Stimulated activated effector memory CD8-positive, alpha-beta T cell treated with anti-CD3 and anti-CD28 coated beads, Interleukin-12 subunit alpha, Interleukin-12 subunit beta, amount 100 ng/mL, for 72 hours (primary cell): ENCODE measurements at regions not wholly inside any gene's neighbourhood (a gene's known extent, or its start where the extent isn't known, plus 50 kb on each side); places are given as distances from the start of the nearest gene placed in this dataset.
A peak's percentile ranks its signal among the peaks of the same experiment; 100 is the strongest.
"Not testable (repeated sequence)": the region's sequence is repeated elsewhere in the genome, so short reads cannot be mapped to it uniquely, and the experiment has no call there.

Experiments used
- ATAC-seq: fragments of 150-1000 bp; cut with Tn5 transposase; 2 replicates; pipeline ENCODE4 v1.10.0; 2021
- DNase-seq, 2 donors: peaks; one replicate each; pipeline ENCODE4 v3.0.0; 2021 to 2022; ENCODE audit warnings: low spot score in 2 of 2
- H3K27ac Mint-ChIP-seq: one replicate; pipeline ENCODE4 v1.8.0; 2022; ENCODE audit warnings: mild to moderate bottlenecking, mixed read lengths
- H3K36me3 Mint-ChIP-seq: one replicate; pipeline ENCODE4 v1.8.0; 2022; ENCODE audit warnings: mild to moderate bottlenecking, mixed read lengths
- H3K4me1 Mint-ChIP-seq: one replicate; pipeline ENCODE4 v1.8.0; 2022; ENCODE audit warnings: mixed read lengths
- H3K4me3 Mint-ChIP-seq: one replicate; pipeline ENCODE4 v1.8.0; 2022; ENCODE audit warnings: mild to moderate bottlenecking, mixed read lengths
- H3K9me3 Mint-ChIP-seq: one replicate; pipeline ENCODE4 v1.8.0; 2022; ENCODE audit warnings: mixed read lengths

GRCh38 chr3:18567293-18567692 lies 142.2 kb upstream of the SATB1 start:
- peak; percentile 63 for ATAC-seq

GRCh38 chr3:18562364-18563154 lies 137.4 kb upstream of the SATB1 start:
- Mint-ChIP-seq H3K36me3 (peaks cover 15% of the 10 kb centered on the region), H3K27ac (peak overlapping the region; percentile 49), H3K9me3 (peaks cover 10% of the 10 kb centered on the region), H3K4me3 (no peak overlapping the region), H3K4me1 (peaks cover 56% of the 10 kb centered on the region)
- ATAC-seq (peak; percentile 55), DNase-seq (no peak)

More at GRCh38 chr3:18567293-18567692, 142.2 kb upstream of the SATB1 start:
- H3K27ac Mint-ChIP-seq, result no peak overlapping the region
- H3K36me3 Mint-ChIP-seq, result no peaks in the 10 kb centered on the region
- peaks cover 17% of the 10 kb centered on the region for H3K4me1 Mint-ChIP-seq
- DNase-seq, result no peak
- H3K9me3 Mint-ChIP-seq, result peaks cover 13% of the 10 kb centered on the region
- H3K4me3 Mint-ChIP-seq, result no peak overlapping the region

GRCh38 chr3:18559331-18559842 lies 134.2 kb upstream of the SATB1 start:
- Mint-ChIP-seq H3K4me1 (peaks cover 81% of the 10 kb centered on the region), H3K27ac (peak overlapping the region; percentile 99), H3K9me3 (peaks cover 10% of the 10 kb centered on the region), H3K4me3 (peak overlapping the region; percentile 63), H3K36me3 (peaks cover 28% of the 10 kb centered on the region)
- ATAC-seq (peak; percentile 49), DNase-seq (peak; percentile 18 to 74)

GRCh38 chr3:18558507-18558906 lies 133.4 kb upstream of the SATB1 start:
- Mint-ChIP-seq H3K4me1 (peaks cover 81% of the 10 kb centered on the region), H3K27ac (peak overlapping the region; percentile 99), H3K36me3 (peaks cover 28% of the 10 kb centered on the region), H3K4me3 (peak overlapping the region; percentile 63), H3K9me3 (peaks cover 10% of the 10 kb centered on the region)
- DNase-seq, result peak in 1 of 2 donors; percentile 67
- peak; percentile 33 for ATAC-seq

GRCh38 chr3:18557216-18557615 lies 132.1 kb upstream of the SATB1 start:
- H3K36me3 Mint-ChIP-seq, result peaks cover 28% of the 10 kb centered on the region
- ATAC-seq (no peak), DNase-seq (no peak)
- H3K4me1 Mint-ChIP-seq, result peaks cover 69% of the 10 kb centered on the region
- peak overlapping the region; percentile 99 for H3K27ac Mint-ChIP-seq
- peak overlapping the region; percentile 63 for H3K4me3 Mint-ChIP-seq
- H3K9me3 Mint-ChIP-seq, result peaks cover 3% of the 10 kb centered on the region

- Mint-ChIP-seq H3K27ac (peak overlapping the region; percentile 99), H3K36me3 (peaks cover 28% of the 10 kb centered on the region), H3K4me1 (peaks cover 63% of the 10 kb centered on the region), H3K4me3 (peak overlapping the region; percentile 30), H3K9me3 (peaks cover 2% of the 10 kb centered on the region)
- peak; percentile 35 to 86 for DNase-seq
- peak; percentile 96 for ATAC-seq
These were observed 131.5 kb upstream of the SATB1 start for GRCh38 chr3:18556503-18557135.

GRCh38 chr3:18556001-18556408 lies 130.9 kb upstream of the SATB1 start:
- H3K9me3 Mint-ChIP-seq, result peaks cover 2% of the 10 kb centered on the region
- H3K36me3 Mint-ChIP-seq, result peaks cover 28% of the 10 kb centered on the region
- peak; percentile 77 for ATAC-seq
- DNase-seq, result peak; percentile 13 to 75
- peak overlapping the region; percentile 30 for H3K4me3 Mint-ChIP-seq
- peaks cover 60% of the 10 kb centered on the region for H3K4me1 Mint-ChIP-seq
- peak overlapping the region; percentile 99 for H3K27ac Mint-ChIP-seq

- not testable (repeated sequence) for DNase-seq, H3K9me3 Mint-ChIP-seq, ATAC-seq, H3K27ac Mint-ChIP-seq, H3K4me3 Mint-ChIP-seq
- Mint-ChIP-seq H3K36me3 (peaks cover 13% of the 10 kb centered on the region), H3K4me1 (peaks cover 26% of the 10 kb centered on the region)
These were observed 127.5 kb upstream of the SATB1 start for GRCh38 chr3:18552579-18553105.

GRCh38 chr3:18546632-18547031 lies 121.5 kb upstream of the SATB1 start:
- Mint-ChIP-seq H3K36me3 (no peaks in the 10 kb centered on the region), H3K27ac (no peak overlapping the region), H3K4me1 (peaks cover 6% of the 10 kb centered on the region), H3K4me3 (no peak overlapping the region), H3K9me3 (peaks cover 6% of the 10 kb centered on the region)
- DNase-seq (no peak), ATAC-seq (peak; percentile 99)

GRCh38 chr3:18544146-18544545 lies 119.0 kb upstream of the SATB1 start:
- DNase-seq (no peak), ATAC-seq (no peak)
- H3K36me3 Mint-ChIP-seq, result no peaks in the 10 kb centered on the region
- H3K4me3 Mint-ChIP-seq, result no peak overlapping the region
- no peak overlapping the region for H3K27ac Mint-ChIP-seq
- H3K9me3 Mint-ChIP-seq, result peaks cover 6% of the 10 kb centered on the region
- peaks cover 6% of the 10 kb centered on the region for H3K4me1 Mint-ChIP-seq

GRCh38 chr3:18538463-18539230 lies 113.5 kb upstream of the SATB1 start:
- H3K4me1 Mint-ChIP-seq, result no peaks in the 10 kb centered on the region
- H3K4me3 Mint-ChIP-seq, result no peak overlapping the region
- ATAC-seq, result no peak
- H3K27ac Mint-ChIP-seq, result no peak overlapping the region
- H3K36me3 Mint-ChIP-seq, result no peaks in the 10 kb centered on the region
- H3K9me3 Mint-ChIP-seq, result peaks cover 3% of the 10 kb centered on the region
- DNase-seq, result no peak

GRCh38 chr3:18533039-18533438 lies 107.9 kb upstream of the SATB1 start:
- H3K4me1 Mint-ChIP-seq, result peaks cover 14% of the 10 kb centered on the region
- H3K4me3 Mint-ChIP-seq, result no peak overlapping the region
- H3K9me3 Mint-ChIP-seq, result no peaks in the 10 kb centered on the region
- no peak for ATAC-seq
- no peaks in the 10 kb centered on the region for H3K36me3 Mint-ChIP-seq
- DNase-seq, result no peak
- no peak overlapping the region for H3K27ac Mint-ChIP-seq

- DNase-seq, result no peak
- ATAC-seq, result peak; percentile 100
- H3K4me1 Mint-ChIP-seq, result peaks cover 19% of the 10 kb centered on the region
- H3K9me3 Mint-ChIP-seq, result no peaks in the 10 kb centered on the region
- H3K27ac Mint-ChIP-seq, result peak overlapping the region; percentile 58
- H3K36me3 Mint-ChIP-seq, result peaks cover 6% of the 10 kb centered on the region
- no peak overlapping the region for H3K4me3 Mint-ChIP-seq
These were observed 106.5 kb upstream of the SATB1 start for GRCh38 chr3:18531662-18532061.

GRCh38 chr3:18529631-18530030 lies 104.5 kb upstream of the SATB1 start:
- ATAC-seq (no peak), DNase-seq (no peak)
- Mint-ChIP-seq H3K4me3 (no peak overlapping the region), H3K9me3 (peaks cover 10% of the 10 kb centered on the region), H3K27ac (no peak overlapping the region), H3K36me3 (peaks cover 6% of the 10 kb centered on the region), H3K4me1 (peaks cover 19% of the 10 kb centered on the region)

- Mint-ChIP-seq H3K4me1 (peaks cover 19% of the 10 kb centered on the region), H3K4me3 (no peak overlapping the region), H3K27ac (no peak overlapping the region), H3K9me3 (peaks cover 11% of the 10 kb centered on the region), H3K36me3 (peaks cover 6% of the 10 kb centered on the region)
- no peak for DNase-seq
- ATAC-seq, result no peak
These were observed 102.6 kb upstream of the SATB1 start for GRCh38 chr3:18527691-18528090.
